ENCODE measurements at regions not wholly inside any gene's neighbourhood (a gene's known extent, or its start where the extent isn't known, plus 50 kb on each side); places are given as distances from the start of the nearest gene placed in this dataset.

- H3K4me1 ChIP-seq (ENCODE audit: low read depth) = peaks cover 10% of the 10 kb centered on the region
- H3K36me3 ChIP-seq = no peaks in the 10 kb centered on the region
- no peak overlapping the region for H3K4me3 ChIP-seq
- peak in 1 of 2 donors; percentile 1 for DNase-seq (ENCODE audit: low read depth in 1 of 2, low spot score in 1 of 2)
- no peak for TF ChIP-seq CTCF (IDR thresholded peaks at IDR 0.05; ENCODE audit: low read depth, low read length)
- H3K9me3 ChIP-seq (ENCODE audit: low read depth) = no peaks in the 10 kb centered on the region
- H3K27me3 ChIP-seq = no peaks in the 10 kb centered on the region
- no peak overlapping the region for H3K27ac ChIP-seq
Measured at GRCh38 chr10:28219251-28219650, 83.6 kb downstream of the MPP7 start.

- peak in 1 of 2 donors; percentile 75 for DNase-seq (ENCODE audit: low read depth in 1 of 2, low spot score in 1 of 2)
Measured at GRCh38 chr10:28217848-28218247, 85.0 kb downstream of the MPP7 start.

GRCh38 chr10:28215930-28216329 lies 86.9 kb downstream of the MPP7 start:
- Histone ChIP-seq H3K9me3 (ENCODE audit: low read depth) (no peaks in the 10 kb centered on the region), H3K4me1 (ENCODE audit: low read depth) (peaks cover 3% of the 10 kb centered on the region), H3K4me3 (no peak overlapping the region), H3K36me3 (no peaks in the 10 kb centered on the region), H3K27me3 (no peaks in the 10 kb centered on the region), H3K27ac (no peak overlapping the region)
- DNase-seq (ENCODE audit: low read depth in 1 of 2, low spot score in 1 of 2) = no peak
- TF ChIP-seq CTCF (IDR thresholded peaks at IDR 0.05; ENCODE audit: low read depth, low read length) = no peak

More at GRCh38 chr10:28217848-28218247, 85.0 kb downstream of the MPP7 start:
- no peaks in the 10 kb centered on the region for H3K36me3 ChIP-seq
- no peaks in the 10 kb centered on the region for H3K9me3 ChIP-seq (ENCODE audit: low read depth)
- H3K4me3 ChIP-seq = no peak overlapping the region
- H3K27me3 ChIP-seq = no peaks in the 10 kb centered on the region
- TF ChIP-seq CTCF (IDR thresholded peaks at IDR 0.05; ENCODE audit: low read depth, low read length) = no peak
- peaks cover 10% of the 10 kb centered on the region for H3K4me1 ChIP-seq (ENCODE audit: low read depth)
- no peak overlapping the region for H3K27ac ChIP-seq

GRCh38 chr10:28214219-28214618 lies 88.6 kb downstream of the MPP7 start:
- Histone ChIP-seq H3K27ac (no peak overlapping the region), H3K4me1 (ENCODE audit: low read depth) (no peaks in the 10 kb centered on the region), H3K4me3 (no peak overlapping the region), H3K36me3 (no peaks in the 10 kb centered on the region), H3K27me3 (no peaks in the 10 kb centered on the region), H3K9me3 (ENCODE audit: low read depth) (no peaks in the 10 kb centered on the region)
- TF ChIP-seq CTCF (IDR thresholded peaks at IDR 0.05; ENCODE audit: low read depth, low read length) = no peak
- no peak for DNase-seq (ENCODE audit: low read depth in 1 of 2, low spot score in 1 of 2)

- no peak for DNase-seq (ENCODE audit: low read depth in 1 of 2, low spot score in 1 of 2)
- H3K9me3 ChIP-seq (ENCODE audit: low read depth) = no peaks in the 10 kb centered on the region
- no peak overlapping the region for H3K27ac ChIP-seq
- no peaks in the 10 kb centered on the region for H3K36me3 ChIP-seq
- no peak overlapping the region for H3K4me3 ChIP-seq
- no peaks in the 10 kb centered on the region for H3K4me1 ChIP-seq (ENCODE audit: low read depth)
- TF ChIP-seq CTCF (IDR thresholded peaks at IDR 0.05; ENCODE audit: low read depth, low read length) = no peak
- H3K27me3 ChIP-seq = no peaks in the 10 kb centered on the region
Measured at GRCh38 chr10:28211759-28212158, 91.1 kb downstream of the MPP7 start.

- no peak overlapping the region for H3K27ac ChIP-seq
- H3K9me3 ChIP-seq (ENCODE audit: low read depth) = no peaks in the 10 kb centered on the region
- peaks cover 5% of the 10 kb centered on the region for H3K4me1 ChIP-seq (ENCODE audit: low read depth)
- no peak for DNase-seq (ENCODE audit: low read depth in 1 of 2, low spot score in 1 of 2)
- H3K4me3 ChIP-seq = no peak overlapping the region
- no peaks in the 10 kb centered on the region for H3K36me3 ChIP-seq
- no peaks in the 10 kb centered on the region for H3K27me3 ChIP-seq
- no peak for TF ChIP-seq CTCF (IDR thresholded peaks at IDR 0.05; ENCODE audit: low read depth, low read length)
Measured at GRCh38 chr10:28207799-28208198, 95.1 kb downstream of the MPP7 start.

All from cardiac muscle cell (in vitro differentiated cells and primary cell).